ENCODE measurements at regions not wholly inside any gene's neighbourhood (a gene's known extent, or its start where the extent isn't known, plus 50 kb on each side); places are given as distances from the start of the nearest gene placed in this dataset.
"Not testable (repeated sequence)": the region's sequence is repeated elsewhere in the genome, so short reads cannot be mapped to it uniquely, and the experiment has no call there.

GRCh38 chr3:139136469-139137202 is 91.9 kb upstream of the PRR23C start:
- DNase-seq: no peak

GRCh38 chr3:139140553-139140952 is 95.9 kb upstream of the PRR23C start:
- DNase-seq: no peak

GRCh38 chr3:139145980-139146379 is 101.3 kb upstream of the PRR23C start:
- DNase-seq: not testable (repeated sequence)

GRCh38 chr3:139151530-139151929 is 106.8 kb upstream of the PRR23C start:
- DNase-seq: no peak

- DNase-seq: not testable (repeated sequence)
Measured at GRCh38 chr3:139153434-139153833, 108.7 kb upstream of the PRR23C start.

- DNase-seq: no peak
Measured at GRCh38 chr3:139157161-139157932, 112.7 kb upstream of the PRR23C start.

- DNase-seq: no peak
Measured at GRCh38 chr3:139159356-139159755, 114.7 kb upstream of the PRR23C start.

- DNase-seq: no peak
Measured at GRCh38 chr3:139173372-139174108, 128.8 kb upstream of the PRR23C start.

GRCh38 chr3:139180489-139180888 is 135.8 kb upstream of the PRR23C start:
- DNase-seq: no peak

- DNase-seq: no peak
Measured at GRCh38 chr3:139182143-139182542, 137.5 kb upstream of the PRR23C start.

- no peak for DNase-seq
Measured at GRCh38 chr3:139182598-139182997, 137.9 kb upstream of the PRR23C start.

GRCh38 chr3:139185527-139185926 is 140.8 kb upstream of the PRR23C start:
- DNase-seq: no peak

- no peak for DNase-seq
Measured at GRCh38 chr3:139187154-139187553, 142.5 kb upstream of the PRR23C start.

GRCh38 chr3:139187648-139188047 is 143.0 kb upstream of the PRR23C start:
- DNase-seq: no peak

GRCh38 chr3:139189943-139190342 is 145.3 kb upstream of the PRR23C start:
- no peak for DNase-seq

- DNase-seq: not testable (repeated sequence)
Measured at GRCh38 chr3:139194421-139194820, 149.4 kb upstream of the MRPS22 start.

- peak; percentile 40 to 56 for DNase-seq
Measured at GRCh38 chr3:139196146-139196545, 147.7 kb upstream of the MRPS22 start.

- no peak for DNase-seq
Measured at GRCh38 chr3:139197251-139197650, 146.6 kb upstream of the MRPS22 start.

- no peak for DNase-seq
Measured at GRCh38 chr3:139198186-139198585, 145.6 kb upstream of the MRPS22 start.

- DNase-seq: no peak
Measured at GRCh38 chr3:139198929-139199328, 144.9 kb upstream of the MRPS22 start.

GRCh38 chr3:139199421-139200010 is 144.3 kb upstream of the MRPS22 start:
- DNase-seq: no peak

- no peak for DNase-seq
Measured at GRCh38 chr3:139201446-139202225, 142.2 kb upstream of the MRPS22 start.

Measured in NCI-H526 (cell line).